ENCODE measurements at regions not wholly inside any gene's neighbourhood (a gene's known extent, or its start where the extent isn't known, plus 50 kb on each side); places are given as distances from the start of the nearest gene placed in this dataset.
A peak's percentile ranks its signal among the peaks of the same experiment; 100 is the strongest.

DNA sequence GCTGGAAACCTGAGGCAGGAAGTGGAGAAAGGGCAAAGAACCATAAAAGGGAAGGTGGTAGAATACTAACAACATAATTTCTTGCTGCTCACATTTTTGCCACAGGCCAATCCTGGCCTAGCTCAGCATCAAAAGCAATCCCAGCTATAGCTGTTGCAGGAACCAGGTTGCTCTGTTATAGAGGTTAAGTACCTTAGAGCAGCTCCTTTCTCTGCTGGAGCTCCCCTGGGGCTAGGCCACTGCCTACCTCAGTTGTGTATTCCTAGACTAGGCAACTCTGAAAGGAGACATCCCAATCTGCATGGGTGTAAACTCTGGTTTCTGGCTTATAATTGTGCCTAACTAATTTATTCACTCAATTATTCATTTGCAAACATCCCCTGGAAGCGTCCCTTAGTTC lies 108.4 kb downstream of the ZNF365 start:
- no peaks in the 10 kb centered on the region for H3K36me3 ChIP-seq
- no peaks in the 10 kb centered on the region for H3K9me3 ChIP-seq
- 94% methylated on average over 1 of the region's 1 CpG for WGBS
- H3K4me3 ChIP-seq, result no peak overlapping the region
- H3K4me1 ChIP-seq (replicated peaks), result no peaks in the 10 kb centered on the region
- TF ChIP-seq POLR2AphosphoS5 (IDR thresholded peaks at IDR 0.05) (no peak), POLR2A (IDR thresholded peaks at IDR 0.05) (no peak)
- TF ChIP-seq, protein P1, sequence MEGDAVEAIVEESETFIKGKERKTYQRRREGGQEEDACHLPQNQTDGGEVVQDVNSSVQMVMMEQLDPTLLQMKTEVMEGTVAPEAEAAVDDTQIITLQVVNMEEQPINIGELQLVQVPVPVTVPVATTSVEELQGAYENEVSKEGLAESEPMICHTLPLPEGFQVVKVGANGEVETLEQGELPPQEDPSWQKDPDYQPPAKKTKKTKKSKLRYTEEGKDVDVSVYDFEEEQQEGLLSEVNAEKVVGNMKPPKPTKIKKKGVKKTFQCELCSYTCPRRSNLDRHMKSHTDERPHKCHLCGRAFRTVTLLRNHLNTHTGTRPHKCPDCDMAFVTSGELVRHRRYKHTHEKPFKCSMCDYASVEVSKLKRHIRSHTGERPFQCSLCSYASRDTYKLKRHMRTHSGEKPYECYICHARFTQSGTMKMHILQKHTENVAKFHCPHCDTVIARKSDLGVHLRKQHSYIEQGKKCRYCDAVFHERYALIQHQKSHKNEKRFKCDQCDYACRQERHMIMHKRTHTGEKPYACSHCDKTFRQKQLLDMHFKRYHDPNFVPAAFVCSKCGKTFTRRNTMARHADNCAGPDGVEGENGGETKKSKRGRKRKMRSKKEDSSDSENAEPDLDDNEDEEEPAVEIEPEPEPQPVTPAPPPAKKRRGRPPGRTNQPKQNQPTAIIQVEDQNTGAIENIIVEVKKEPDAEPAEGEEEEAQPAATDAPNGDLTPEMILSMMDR (IDR thresholded peaks at IDR 0.05), result no peak
- intact Hi-C loops (cut with DNase I), result no loop called here
- no peaks in the 10 kb centered on the region for H3K27me3 ChIP-seq (replicated peaks; ENCODE audit: insufficient read depth)
- H3K27ac ChIP-seq, result no peak overlapping the region
- DNase-seq (ENCODE audit: low spot score), result no peak

DNA sequence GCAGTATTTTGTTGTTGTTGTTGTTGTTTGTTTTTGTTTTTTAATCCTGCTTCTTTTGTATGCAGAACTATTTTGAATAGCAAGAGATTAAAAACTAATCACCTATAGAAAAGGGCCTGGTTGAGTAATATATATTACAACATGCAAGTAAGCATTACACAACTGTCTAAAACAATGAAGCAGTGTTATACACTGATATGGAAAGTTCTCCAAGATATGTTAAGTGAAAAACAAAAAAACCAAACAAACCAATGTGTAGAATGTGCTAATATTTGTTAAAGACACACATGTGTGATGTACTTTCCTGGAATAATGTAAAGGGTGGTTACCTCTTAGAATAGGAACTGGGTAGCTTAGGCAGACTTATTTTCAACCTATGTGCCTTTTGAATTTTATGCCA lies 117.4 kb downstream of the ZNF365 start:
- intact Hi-C loops (cut with DNase I), result no loop called here
- TF ChIP-seq, protein P1 (IDR thresholded peaks at IDR 0.05), result no peak
- no peak for TF ChIP-seq POLR2A (IDR thresholded peaks at IDR 0.05)
- TF ChIP-seq POLR2AphosphoS5 (IDR thresholded peaks at IDR 0.05), result no peak
- no peaks in the 10 kb centered on the region for H3K36me3 ChIP-seq
- DNase-seq (ENCODE audit: low spot score), result no peak
- H3K4me3 ChIP-seq, result no peak overlapping the region
- no peaks in the 10 kb centered on the region for H3K9me3 ChIP-seq
- H3K27ac ChIP-seq, result no peak overlapping the region
- H3K27me3 ChIP-seq (replicated peaks; ENCODE audit: insufficient read depth), result no peaks in the 10 kb centered on the region
- H3K4me1 ChIP-seq (replicated peaks), result no peaks in the 10 kb centered on the region

DNA sequence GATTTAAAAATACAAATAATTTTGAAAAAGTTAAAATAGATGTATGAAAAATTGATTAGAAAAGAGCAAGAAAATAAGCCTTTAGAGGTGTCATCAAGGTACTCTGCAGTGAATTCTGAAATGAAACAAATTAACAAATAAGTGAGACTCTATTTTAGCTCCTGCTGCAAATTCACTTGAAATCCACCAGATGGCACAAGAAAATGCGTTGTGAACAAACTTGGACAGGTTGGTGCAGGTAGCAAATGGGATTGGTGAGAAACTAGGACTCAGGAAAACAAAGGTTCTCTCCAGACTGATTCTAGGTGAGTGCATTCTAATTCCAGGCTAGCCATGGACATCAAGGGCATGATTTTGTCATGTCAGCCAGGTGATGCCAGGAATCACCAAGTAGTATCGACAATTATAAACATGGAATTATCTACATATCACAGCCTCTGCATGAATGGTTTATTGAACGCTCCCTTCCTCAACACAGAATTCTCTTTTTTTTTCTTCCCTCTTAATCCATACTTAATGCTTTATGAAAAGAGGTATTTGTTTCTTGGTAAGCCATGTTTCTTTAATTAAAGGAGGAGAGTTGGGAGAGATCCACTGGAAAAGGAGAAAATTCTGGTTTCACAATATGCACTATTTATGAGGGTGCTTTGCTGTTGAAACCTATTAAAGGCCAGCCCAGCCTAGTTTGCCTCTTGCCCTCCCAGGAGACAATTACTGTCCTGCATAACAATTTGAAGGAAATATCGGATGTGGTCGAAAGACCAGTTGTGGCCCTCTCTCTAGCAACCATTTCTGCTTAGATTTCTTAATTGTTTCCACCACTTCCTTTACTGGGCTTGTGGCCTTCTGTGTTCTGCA lies 118.1 kb downstream of the ZNF365 start:
- H3K9me3 ChIP-seq, result no peaks in the 10 kb centered on the region
- no peaks in the 10 kb centered on the region for H3K27me3 ChIP-seq (replicated peaks; ENCODE audit: insufficient read depth)
- no peak overlapping the region for H3K4me3 ChIP-seq
- no peaks in the 10 kb centered on the region for H3K4me1 ChIP-seq (replicated peaks)
- WGBS, result 55% methylated on average over 5 of the region's 5 CpGs
- DNase-seq (ENCODE audit: low spot score), result no peak
- intact Hi-C loops (cut with DNase I), result no loop called here
- no peaks in the 10 kb centered on the region for H3K36me3 ChIP-seq
- H3K27ac ChIP-seq, result no peak overlapping the region
- TF ChIP-seq, protein P1 (IDR thresholded peaks at IDR 0.05), result peak in 3 of 4 experiments; percentile 10 to 54 (median 45)
- no peak for TF ChIP-seq POLR2A (IDR thresholded peaks at IDR 0.05)

DNA sequence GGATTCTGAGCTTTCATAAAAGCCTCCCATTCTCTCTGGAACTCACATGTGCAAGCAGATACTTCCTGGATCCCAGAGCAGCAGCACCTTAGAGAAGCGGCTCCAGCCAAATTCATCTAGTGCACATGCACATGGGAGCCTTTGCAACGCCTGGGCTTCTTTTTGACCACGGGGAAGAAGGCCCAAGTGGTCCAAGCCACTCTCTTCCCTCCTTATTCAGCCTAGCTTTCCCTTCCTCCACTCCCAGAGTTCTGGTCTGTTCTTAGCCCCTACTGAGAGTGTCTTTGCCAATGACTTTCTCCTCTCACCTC lies 118.7 kb downstream of the ZNF365 start:
- WGBS, result 84% methylated on average over 3 of the region's 3 CpGs
- Histone ChIP-seq H3K36me3 (no peaks in the 10 kb centered on the region), H3K27ac (no peak overlapping the region), H3K9me3 (no peaks in the 10 kb centered on the region), H3K4me3 (no peak overlapping the region), H3K27me3 (replicated peaks; ENCODE audit: insufficient read depth) (no peaks in the 10 kb centered on the region), H3K4me1 (replicated peaks) (no peaks in the 10 kb centered on the region)
- intact Hi-C loops (cut with DNase I), result no loop called here
- TF ChIP-seq POLR2A (IDR thresholded peaks at IDR 0.05) (no peak), POLR2AphosphoS5 (IDR thresholded peaks at IDR 0.05) (no peak)
- TF ChIP-seq, protein P1 (IDR thresholded peaks at IDR 0.05), result no peak
- no peak for DNase-seq (ENCODE audit: low spot score)

DNA sequence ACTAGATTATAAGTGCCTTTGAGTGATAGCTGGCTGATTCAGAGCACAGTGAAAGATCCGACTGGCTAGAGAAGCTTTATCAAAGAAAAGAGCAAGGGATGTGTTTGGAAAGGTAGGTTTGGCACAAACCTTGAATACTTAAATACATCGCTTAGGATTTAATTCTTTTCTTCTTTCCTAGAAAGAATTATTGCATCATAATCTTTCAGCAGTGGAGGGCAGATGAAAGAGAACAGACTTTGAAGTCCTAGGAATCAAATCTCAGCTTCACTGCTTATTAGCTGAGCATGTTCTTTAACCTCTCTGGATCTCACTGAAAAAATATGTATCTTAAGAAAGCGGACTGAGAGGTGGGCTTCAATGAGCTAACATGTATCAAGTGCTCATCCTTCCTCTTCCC lies 122.8 kb downstream of the ZNF365 start:
- 61% methylated on average over 3 of the region's 3 CpGs for WGBS
- no peaks in the 10 kb centered on the region for H3K27me3 ChIP-seq (replicated peaks; ENCODE audit: insufficient read depth)

More for the DNA sequence above, 122.8 kb downstream of the ZNF365 start:
- no peaks in the 10 kb centered on the region for H3K9me3 ChIP-seq
- no peak for DNase-seq (ENCODE audit: low spot score)
- no peaks in the 10 kb centered on the region for H3K36me3 ChIP-seq
- no peaks in the 10 kb centered on the region for H3K4me1 ChIP-seq (replicated peaks)
- H3K4me3 ChIP-seq, result no peak overlapping the region
- H3K27ac ChIP-seq, result no peak overlapping the region
- TF ChIP-seq POLR2A (IDR thresholded peaks at IDR 0.05), result no peak
- TF ChIP-seq, protein P1 (IDR thresholded peaks at IDR 0.05), result no peak
- TF ChIP-seq POLR2AphosphoS5 (IDR thresholded peaks at IDR 0.05), result no peak
- intact Hi-C loops (cut with DNase I), result no loop called here
